ENCODE measurements at regions not wholly inside any gene's neighbourhood (a gene's known extent, or its start where the extent isn't known, plus 50 kb on each side); places are given as distances from the start of the nearest gene placed in this dataset.

DNA sequence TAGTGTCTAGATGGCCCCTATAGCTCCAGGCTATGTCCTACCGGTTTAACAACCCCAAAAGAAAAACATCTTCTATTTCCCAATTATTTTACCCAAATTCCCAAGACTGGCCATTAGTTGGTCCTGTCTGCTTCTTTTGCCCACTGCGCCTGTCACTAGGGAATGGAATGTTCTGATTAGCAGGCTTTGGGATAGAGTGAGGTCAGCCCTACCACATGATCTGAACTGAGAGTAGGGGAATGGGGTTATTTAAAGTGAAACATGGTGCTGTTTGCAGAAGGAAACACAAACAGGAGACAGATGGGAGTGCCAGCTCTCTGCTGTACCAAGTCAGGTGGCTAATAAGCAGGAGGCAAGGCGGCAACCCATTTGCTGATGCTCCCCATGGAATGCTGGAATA is 635.6 kb upstream of the CFAP20DC start:
- no peaks in the 10 kb centered on the region for H3K4me1 ChIP-seq (ENCODE audit: low read depth)
- TF ChIP-seq, protein P1, sequence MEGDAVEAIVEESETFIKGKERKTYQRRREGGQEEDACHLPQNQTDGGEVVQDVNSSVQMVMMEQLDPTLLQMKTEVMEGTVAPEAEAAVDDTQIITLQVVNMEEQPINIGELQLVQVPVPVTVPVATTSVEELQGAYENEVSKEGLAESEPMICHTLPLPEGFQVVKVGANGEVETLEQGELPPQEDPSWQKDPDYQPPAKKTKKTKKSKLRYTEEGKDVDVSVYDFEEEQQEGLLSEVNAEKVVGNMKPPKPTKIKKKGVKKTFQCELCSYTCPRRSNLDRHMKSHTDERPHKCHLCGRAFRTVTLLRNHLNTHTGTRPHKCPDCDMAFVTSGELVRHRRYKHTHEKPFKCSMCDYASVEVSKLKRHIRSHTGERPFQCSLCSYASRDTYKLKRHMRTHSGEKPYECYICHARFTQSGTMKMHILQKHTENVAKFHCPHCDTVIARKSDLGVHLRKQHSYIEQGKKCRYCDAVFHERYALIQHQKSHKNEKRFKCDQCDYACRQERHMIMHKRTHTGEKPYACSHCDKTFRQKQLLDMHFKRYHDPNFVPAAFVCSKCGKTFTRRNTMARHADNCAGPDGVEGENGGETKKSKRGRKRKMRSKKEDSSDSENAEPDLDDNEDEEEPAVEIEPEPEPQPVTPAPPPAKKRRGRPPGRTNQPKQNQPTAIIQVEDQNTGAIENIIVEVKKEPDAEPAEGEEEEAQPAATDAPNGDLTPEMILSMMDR (IDR thresholded peaks at IDR 0.05; ENCODE audit: low read depth, low read length), result no peak
- H3K36me3 ChIP-seq, result no peaks in the 10 kb centered on the region
- no peaks in the 10 kb centered on the region for H3K27me3 ChIP-seq
- no peak overlapping the region for H3K4me3 ChIP-seq
- no peak overlapping the region for H3K27ac ChIP-seq
- DNase-seq (ENCODE audit: low read depth in 1 of 2, low spot score in 1 of 2), result no peak
- no peaks in the 10 kb centered on the region for H3K9me3 ChIP-seq (ENCODE audit: low read depth)

DNA sequence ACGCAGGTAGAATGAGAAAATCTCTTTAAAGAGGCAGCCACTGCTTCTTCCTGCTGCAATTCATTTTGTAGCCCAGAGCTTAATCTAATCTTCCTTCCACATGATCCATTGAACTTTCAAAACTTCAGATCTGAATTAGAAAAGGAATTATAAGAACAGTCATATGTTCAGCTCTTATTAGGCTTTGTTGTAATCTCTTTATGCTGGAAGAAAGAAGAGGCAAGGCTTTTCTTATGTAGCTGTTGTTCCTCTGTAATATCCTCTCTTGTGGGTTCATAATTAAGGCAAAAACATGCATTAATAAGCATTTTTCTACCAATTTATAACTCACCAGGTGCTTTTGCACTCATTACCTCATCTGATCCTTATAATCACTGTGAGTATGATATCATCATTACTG is 634.9 kb upstream of the CFAP20DC start:
- Histone ChIP-seq H3K4me1 (ENCODE audit: low read depth) (no peaks in the 10 kb centered on the region), H3K9me3 (ENCODE audit: low read depth) (no peaks in the 10 kb centered on the region), H3K27me3 (no peaks in the 10 kb centered on the region), H3K36me3 (no peaks in the 10 kb centered on the region), H3K4me3 (no peak overlapping the region), H3K27ac (no peak overlapping the region)
- DNase-seq (ENCODE audit: low read depth in 1 of 2, low spot score in 1 of 2), result no peak
- TF ChIP-seq, protein P1 (IDR thresholded peaks at IDR 0.05; ENCODE audit: low read depth, low read length), result no peak

GRCh38 chr3:59680919-59681318 is 631.1 kb upstream of the CFAP20DC start:
- no peaks in the 10 kb centered on the region for H3K27me3 ChIP-seq
- H3K4me3 ChIP-seq, result no peak overlapping the region
- H3K9me3 ChIP-seq (ENCODE audit: low read depth), result no peaks in the 10 kb centered on the region
- DNase-seq (ENCODE audit: low read depth in 1 of 2, low spot score in 1 of 2), result no peak
- H3K36me3 ChIP-seq, result no peaks in the 10 kb centered on the region
- TF ChIP-seq, protein P1 (IDR thresholded peaks at IDR 0.05; ENCODE audit: low read depth, low read length), result no peak
- no peak overlapping the region for H3K27ac ChIP-seq
- peaks cover 3% of the 10 kb centered on the region for H3K4me1 ChIP-seq (ENCODE audit: low read depth)

DNA sequence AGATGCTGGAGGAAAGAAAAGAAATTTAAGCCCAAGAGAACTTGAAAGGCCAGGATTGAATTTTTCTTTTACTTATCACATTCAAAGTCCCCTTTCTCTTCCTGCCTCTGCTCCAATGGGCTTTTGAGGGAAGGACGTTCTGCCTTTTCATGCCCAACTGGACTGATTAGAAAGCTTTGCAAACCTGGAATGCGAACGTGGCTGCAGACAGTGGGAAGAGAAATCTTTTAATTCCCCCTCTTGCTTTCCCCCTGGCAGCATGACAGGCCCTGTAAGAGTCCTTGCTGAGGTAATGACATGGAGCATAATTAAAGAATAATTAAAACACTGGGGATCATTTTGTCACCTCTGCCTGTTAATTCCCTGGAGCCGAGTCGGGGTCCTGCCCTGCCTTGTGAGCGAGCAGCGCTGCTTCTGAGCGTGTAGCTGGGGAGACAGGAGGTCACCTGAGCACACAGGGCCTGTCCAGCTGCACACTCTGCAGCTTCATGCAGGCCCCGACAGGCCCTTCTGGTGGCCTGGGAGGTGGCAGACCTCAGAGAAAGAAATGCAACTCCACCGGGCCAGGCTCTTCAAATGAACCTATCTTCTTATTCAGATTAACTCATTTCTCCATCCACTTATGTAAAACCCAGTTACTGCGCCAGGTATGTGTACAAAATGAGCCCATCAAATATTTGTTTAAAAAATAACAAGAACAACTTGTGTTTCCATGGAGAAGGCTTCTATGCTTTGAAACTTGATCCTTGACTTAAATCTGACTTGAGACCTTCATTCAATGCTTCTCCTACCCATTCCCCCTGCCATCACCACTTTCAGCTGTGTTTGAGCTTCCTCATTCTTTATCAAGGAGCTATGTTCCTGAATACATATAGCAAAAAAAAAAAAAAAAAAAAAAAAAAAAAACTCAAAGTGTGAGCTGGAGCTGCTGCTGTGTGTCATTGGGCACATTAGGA is 628.2 kb upstream of the CFAP20DC start:
- TF ChIP-seq, protein P1 (IDR thresholded peaks at IDR 0.05; ENCODE audit: low read depth, low read length), result no peak
- no peak for DNase-seq (ENCODE audit: low read depth in 1 of 2, low spot score in 1 of 2)
- Histone ChIP-seq H3K4me3 (no peak overlapping the region), H3K36me3 (no peaks in the 10 kb centered on the region), H3K27ac (no peak overlapping the region), H3K4me1 (ENCODE audit: low read depth) (peaks cover 3% of the 10 kb centered on the region), H3K27me3 (no peaks in the 10 kb centered on the region), H3K9me3 (ENCODE audit: low read depth) (no peaks in the 10 kb centered on the region)

- DNase-seq (ENCODE audit: low read depth in 1 of 2, low spot score in 1 of 2), result no peak
- H3K27ac ChIP-seq, result no peak overlapping the region
- peaks cover 3% of the 10 kb centered on the region for H3K4me1 ChIP-seq (ENCODE audit: low read depth)
- H3K4me3 ChIP-seq, result no peak overlapping the region
- TF ChIP-seq, protein P1 (IDR thresholded peaks at IDR 0.05; ENCODE audit: low read depth, low read length), result no peak
- no peaks in the 10 kb centered on the region for H3K36me3 ChIP-seq
- no peaks in the 10 kb centered on the region for H3K27me3 ChIP-seq
- no peaks in the 10 kb centered on the region for H3K9me3 ChIP-seq (ENCODE audit: low read depth)
Measured at GRCh38 chr3:59675495-59675894, 625.7 kb upstream of the CFAP20DC start.

Measured in cardiac muscle cell (in vitro differentiated cells and primary cell).